SU-DHL-6 (cell line): ENCODE measurements at regions not wholly inside any gene's neighbourhood (a gene's known extent, or its start where the extent isn't known, plus 50 kb on each side); places are given as distances from the start of the nearest gene placed in this dataset.

Experiments
- H2AFZ ChIP-seq: fragments of 200-600 bp; sonication (generic); 2 replicates; pipeline ENCODE4 v1.6.1; 2014; ENCODE audit warnings: low read depth, mild to moderate bottlenecking, moderate library complexity, mixed read lengths, antibody characterized with exemption, low read length; ENCODE audit not compliant: severe bottlenecking
- H3F3A ChIP-seq: fragments of 200-600 bp; shearing (Covaris generic); 2 replicates; pipeline ENCODE4 v1.6.0; 2016; ENCODE audit warnings: antibody characterized with exemption, mild to moderate bottlenecking; ENCODE audit not compliant: insufficient read depth
- H3K27ac ChIP-seq: fragments of 200-600 bp; sonication (generic); 2 replicates; pipeline ENCODE4 v1.5.1; 2016; ENCODE audit warnings: low read depth, mild to moderate bottlenecking, low read length, moderate library complexity, mixed read lengths
- H3K27me3 ChIP-seq: fragments of 200-600 bp; sonication (generic), shearing (Covaris generic); 2 replicates; pipeline ENCODE4 v1.6.0; 2014; ENCODE audit warnings: mild to moderate bottlenecking, low read length
- H3K36me3 ChIP-seq: fragments of 200-600 bp; sonication (generic); 2 replicates; pipeline ENCODE4 v1.6.1; 2014; ENCODE audit warnings: mild to moderate bottlenecking, low read length, mixed read lengths
- H3K4me2 ChIP-seq: fragments of 300-600, 200-600 bp; shearing (Covaris generic), sonication (generic); 2 replicates; pipeline ENCODE4 v1.6.0; 2014; ENCODE audit warnings: low read length, low read depth, mild to moderate bottlenecking; ENCODE audit not compliant: poor library complexity, severe bottlenecking
- H3K4me3 ChIP-seq: fragments of 200-600 bp; sonication (generic); 2 replicates; pipeline ENCODE4 v1.5.1; 2014; ENCODE audit warnings: antibody characterized with exemption, low read length, mild to moderate bottlenecking, mixed read lengths; ENCODE audit not compliant: insufficient read depth, poor library complexity, severe bottlenecking
- H3K79me2 ChIP-seq: fragments of 200-600 bp; sonication (generic); 2 replicates; pipeline ENCODE4 v1.6.1; 2014; ENCODE audit warnings: mild to moderate bottlenecking, low read length, moderate library complexity; ENCODE audit not compliant: insufficient read depth
- H3K9ac ChIP-seq: fragments of 200-600 bp; sonication (generic); 2 replicates; pipeline ENCODE4 v1.7.0; 2014; ENCODE audit warnings: mild to moderate bottlenecking, low read length
- H3K9me2 ChIP-seq: fragments of 200-600 bp; sonication (generic); replicated peaks from 2 replicates; pipeline ENCODE4 v1.6.1; 2014; ENCODE audit warnings: low read length; ENCODE audit not compliant: insufficient read depth
- H3K9me3 ChIP-seq: fragments of 200-600 bp; sonication (generic); 2 replicates; pipeline ENCODE4 v1.6.1; 2014; ENCODE audit warnings: low read length, mixed read lengths; ENCODE audit not compliant: insufficient read depth
- H4K20me1 ChIP-seq: fragments of 200-600 bp; sonication (generic); 2 replicates; pipeline ENCODE4 v1.6.1; 2014; ENCODE audit warnings: low read depth, mild to moderate bottlenecking, antibody characterized with exemption, low read length, moderate library complexity, mixed read lengths
- CTCF ChIP-seq: fragments of 200-600 bp; sonication (generic); IDR thresholded peaks from one replicate; pipeline ENCODE4 v1.5.1; 2017; ENCODE audit warnings: antibody characterized with exemption, mild to moderate bottlenecking, low read length, moderate library complexity; ENCODE audit not compliant: insufficient read depth, poor library complexity, severe bottlenecking
- EZH2phosphoT487 ChIP-seq: fragments of 200-600 bp; sonication (generic), shearing (Covaris generic); conservative IDR thresholded peaks from 2 replicates; pipeline ENCODE4 v1.6.1; 2018; ENCODE audit warnings: mild to moderate bottlenecking, antibody characterized with exemption, low read length, moderate library complexity, mixed read lengths

- no peaks in the 10 kb centered on the region for H3K9me2 ChIP-seq
- no peak overlapping the region for H2AFZ ChIP-seq
- no peaks in the 10 kb centered on the region for H3K36me3 ChIP-seq
- H3K9ac ChIP-seq: no peak overlapping the region
- no peaks in the 10 kb centered on the region for H3F3A ChIP-seq
- no peak overlapping the region for H3K4me2 ChIP-seq
- H3K27me3 ChIP-seq: no peaks in the 10 kb centered on the region
- no peaks in the 10 kb centered on the region for H3K9me3 ChIP-seq
- TF ChIP-seq EZH2phosphoT487 (no peak), CTCF (no peak)
- H3K79me2 ChIP-seq: no peaks in the 10 kb centered on the region
- no peaks in the 10 kb centered on the region for H4K20me1 ChIP-seq
- no peak overlapping the region for H3K4me3 ChIP-seq
- H3K27ac ChIP-seq: no peak overlapping the region
These were observed 294.2 kb upstream of the ZMIZ1 start for GRCh38 chr10:78774614-78774998.

DNA sequence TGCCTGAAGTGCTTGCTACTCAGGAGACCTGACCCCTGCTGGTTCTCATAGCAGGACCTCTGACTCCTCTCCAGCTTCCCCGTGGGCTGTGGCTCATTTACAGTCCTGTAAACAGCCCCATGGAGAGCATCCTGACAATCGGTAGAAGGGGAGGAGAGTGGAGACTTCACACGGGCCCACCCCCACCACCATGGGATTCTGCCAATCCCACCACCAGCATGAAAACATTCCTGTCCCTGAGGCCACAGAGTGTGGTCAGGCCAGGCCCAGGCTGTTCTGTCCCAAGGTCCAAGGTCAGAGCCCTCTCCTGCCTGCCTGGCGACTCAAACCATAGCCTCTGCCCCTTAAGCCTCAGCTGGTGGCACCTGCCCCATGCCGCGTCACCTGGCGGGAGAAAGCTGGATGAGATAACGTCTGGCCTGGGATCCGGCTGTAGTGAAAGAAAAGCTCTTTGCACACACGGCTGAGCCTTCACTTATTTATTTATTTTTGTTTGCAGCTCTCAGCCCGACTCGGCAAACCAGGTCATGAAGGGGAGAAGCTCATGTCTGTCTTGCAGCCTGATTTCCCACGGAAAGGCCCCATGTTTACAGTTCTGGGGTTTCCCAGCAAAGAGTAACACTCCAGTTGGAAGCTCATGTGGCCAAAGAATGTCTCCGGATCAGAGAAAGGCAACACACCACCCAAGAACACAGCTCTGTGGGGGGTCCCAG lies 293.6 kb upstream of the ZMIZ1 start:
- Histone ChIP-seq H3K9me3 (no peaks in the 10 kb centered on the region), H3K27me3 (no peaks in the 10 kb centered on the region), H3K4me2 (no peak overlapping the region), H3K36me3 (no peaks in the 10 kb centered on the region), H3K27ac (no peak overlapping the region), H4K20me1 (no peaks in the 10 kb centered on the region), H3K9ac (no peak overlapping the region), H3F3A (no peaks in the 10 kb centered on the region), H3K9me2 (no peaks in the 10 kb centered on the region), H3K79me2 (no peaks in the 10 kb centered on the region), H3K4me3 (no peak overlapping the region), H2AFZ (no peak overlapping the region)
- TF ChIP-seq CTCF (no peak), EZH2phosphoT487 (no peak)

DNA sequence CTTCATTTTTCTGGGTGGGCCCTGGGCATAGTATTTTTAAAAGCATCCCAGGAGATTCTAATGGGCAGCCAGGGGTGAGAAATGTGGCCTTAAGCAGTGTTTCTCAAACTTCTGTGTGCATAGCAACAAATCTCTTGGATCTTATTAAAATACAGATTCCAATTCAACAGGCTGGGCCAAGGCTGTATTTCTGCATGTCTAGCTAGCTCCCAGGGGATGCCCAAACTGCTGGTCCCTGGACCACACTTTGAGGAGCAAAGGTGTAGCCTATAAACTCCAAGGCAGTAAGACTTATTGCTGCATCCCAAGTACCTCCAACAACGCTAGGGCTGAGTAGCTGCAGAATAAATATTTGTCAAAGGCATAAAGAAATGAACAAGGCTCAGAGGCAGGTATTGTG lies 292.9 kb upstream of the ZMIZ1 start:
- H3K27me3 ChIP-seq: no peaks in the 10 kb centered on the region
- no peaks in the 10 kb centered on the region for H3F3A ChIP-seq
- no peaks in the 10 kb centered on the region for H3K79me2 ChIP-seq
- no peak overlapping the region for H3K4me3 ChIP-seq
- no peaks in the 10 kb centered on the region for H3K36me3 ChIP-seq
- no peak overlapping the region for H3K9ac ChIP-seq
- H3K9me3 ChIP-seq: no peaks in the 10 kb centered on the region
- H2AFZ ChIP-seq: no peak overlapping the region
- no peak overlapping the region for H3K27ac ChIP-seq
- H3K9me2 ChIP-seq: no peaks in the 10 kb centered on the region
- no peaks in the 10 kb centered on the region for H4K20me1 ChIP-seq
- H3K4me2 ChIP-seq: no peak overlapping the region
- no peak for TF ChIP-seq CTCF
- no peak for TF ChIP-seq EZH2phosphoT487
